Medulla oblongata (tissue), 1 donor: ENCODE measurements at regions not wholly inside any gene's neighbourhood (a gene's known extent, or its start where the extent isn't known, plus 50 kb on each side); places are given as distances from the start of the nearest gene placed in this dataset.
"Not testable (repeated sequence)": the region's sequence is repeated elsewhere in the genome, so short reads cannot be mapped to it uniquely, and the experiment has no call there.

ENCODE experiments used
- DNase-seq: peaks from one replicate; pipeline ENCODE4 v3.0.0-alpha.2; 2015; ENCODE audit errors: extremely low spot score

DNA sequence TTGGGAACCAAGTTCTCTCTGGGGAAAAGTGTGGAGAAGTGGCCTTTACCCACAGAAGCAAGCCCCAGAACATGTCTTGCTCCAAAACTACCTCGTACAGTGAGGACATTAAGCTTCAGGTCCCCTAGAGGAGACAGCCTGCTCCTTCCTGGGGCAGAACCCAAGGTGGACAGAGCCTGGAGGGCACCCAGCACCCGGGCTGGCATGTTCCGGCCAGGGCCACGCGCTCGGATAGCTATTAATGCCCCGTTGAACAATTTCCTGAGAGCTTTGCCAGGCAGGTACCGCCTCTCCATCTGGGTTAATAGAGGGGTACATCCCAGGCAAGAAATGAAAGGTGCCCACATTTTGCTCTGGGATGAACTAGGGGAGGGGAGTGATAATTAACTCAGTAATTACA is 169.0 kb upstream of the GRK3 start:
- DNase-seq: no peak

DNA sequence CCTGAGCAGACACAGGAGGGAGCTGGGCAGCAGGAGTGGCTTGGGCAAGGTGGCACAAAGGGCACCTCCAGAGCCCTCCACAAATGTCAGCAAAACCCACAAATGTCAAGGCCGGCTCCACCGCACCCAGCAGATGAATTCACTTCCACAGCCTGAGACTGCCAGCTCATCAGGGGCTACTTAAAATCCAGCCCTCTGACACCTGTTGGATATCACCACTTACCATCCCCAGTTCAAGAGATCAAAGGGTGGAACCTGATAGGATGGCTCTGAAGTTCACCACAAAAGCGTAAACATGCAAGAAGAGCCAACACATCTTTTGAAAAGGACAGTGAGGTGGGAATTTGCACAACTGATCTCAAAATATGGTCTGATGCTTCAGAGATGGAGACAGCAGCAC is 168.6 kb upstream of the GRK3 start:
- DNase-seq: no peak

GRCh38 chr22:25396615-25397200 is 167.8 kb upstream of the GRK3 start:
- no peak for DNase-seq

DNA sequence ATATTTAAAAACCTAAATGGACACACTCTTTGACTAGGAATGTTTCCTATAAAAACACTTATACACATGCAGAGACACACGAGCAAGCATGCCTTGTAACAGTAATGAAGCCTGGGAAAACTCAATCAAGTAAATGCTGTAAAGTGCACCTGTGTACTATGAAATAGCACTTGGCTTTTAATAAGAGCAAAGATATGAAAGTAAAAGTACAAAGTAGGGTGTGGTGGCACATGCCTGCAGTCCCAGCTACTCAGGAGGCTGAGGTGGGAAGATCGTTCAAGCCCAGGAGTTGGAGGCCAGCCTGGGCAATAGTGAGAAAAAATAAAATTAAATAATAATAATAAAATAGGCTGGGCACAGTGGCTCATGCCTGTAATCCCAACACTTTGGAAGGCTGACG is 166.9 kb upstream of the GRK3 start:
- no peak for DNase-seq

- DNase-seq: not testable (repeated sequence)
Observed at GRCh38 chr22:25398591-25399062, 165.8 kb upstream of the GRK3 start.

DNA sequence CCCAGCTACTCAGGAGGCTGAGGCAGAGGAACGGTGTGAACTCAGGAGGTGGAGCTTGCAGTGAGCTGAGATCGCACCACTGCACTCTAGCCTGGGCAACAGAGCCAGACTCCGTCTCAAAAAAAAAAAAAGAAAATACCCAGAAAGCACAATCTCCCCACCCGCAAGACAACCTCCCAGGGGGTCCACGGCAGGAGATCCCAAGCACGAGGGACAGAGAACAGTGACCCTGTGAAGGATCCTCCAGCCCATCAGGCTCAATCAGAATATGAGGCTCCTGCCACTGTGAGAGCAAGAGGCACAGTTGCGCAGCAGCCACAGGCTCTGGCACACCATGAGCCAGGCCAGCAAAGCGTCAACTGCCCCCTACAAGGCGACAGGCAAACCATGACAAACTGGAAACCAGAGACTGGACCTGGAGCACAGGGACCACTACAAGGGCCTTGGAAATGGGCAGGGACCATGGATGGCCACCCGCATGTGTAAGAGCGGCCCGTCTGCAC is 164.8 kb upstream of the GRK3 start:
- DNase-seq: no peak

DNA sequence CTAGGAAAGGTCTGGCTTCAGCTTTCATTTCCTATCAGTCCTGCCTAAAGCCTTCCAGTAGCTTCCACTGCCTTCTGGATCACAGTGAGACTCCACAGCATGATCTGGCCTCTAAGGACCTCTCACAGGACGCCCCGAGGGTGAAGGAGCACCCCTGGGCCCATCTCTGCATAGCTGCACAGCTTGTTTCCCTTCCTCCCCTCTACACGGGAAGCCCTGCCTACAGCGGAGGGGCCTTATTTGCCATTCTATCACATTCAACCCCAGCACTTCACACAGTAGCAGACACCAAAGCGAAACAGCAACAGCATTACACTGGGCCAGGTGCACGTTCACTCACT is 162.3 kb upstream of the GRK3 start:
- no peak for DNase-seq

DNA sequence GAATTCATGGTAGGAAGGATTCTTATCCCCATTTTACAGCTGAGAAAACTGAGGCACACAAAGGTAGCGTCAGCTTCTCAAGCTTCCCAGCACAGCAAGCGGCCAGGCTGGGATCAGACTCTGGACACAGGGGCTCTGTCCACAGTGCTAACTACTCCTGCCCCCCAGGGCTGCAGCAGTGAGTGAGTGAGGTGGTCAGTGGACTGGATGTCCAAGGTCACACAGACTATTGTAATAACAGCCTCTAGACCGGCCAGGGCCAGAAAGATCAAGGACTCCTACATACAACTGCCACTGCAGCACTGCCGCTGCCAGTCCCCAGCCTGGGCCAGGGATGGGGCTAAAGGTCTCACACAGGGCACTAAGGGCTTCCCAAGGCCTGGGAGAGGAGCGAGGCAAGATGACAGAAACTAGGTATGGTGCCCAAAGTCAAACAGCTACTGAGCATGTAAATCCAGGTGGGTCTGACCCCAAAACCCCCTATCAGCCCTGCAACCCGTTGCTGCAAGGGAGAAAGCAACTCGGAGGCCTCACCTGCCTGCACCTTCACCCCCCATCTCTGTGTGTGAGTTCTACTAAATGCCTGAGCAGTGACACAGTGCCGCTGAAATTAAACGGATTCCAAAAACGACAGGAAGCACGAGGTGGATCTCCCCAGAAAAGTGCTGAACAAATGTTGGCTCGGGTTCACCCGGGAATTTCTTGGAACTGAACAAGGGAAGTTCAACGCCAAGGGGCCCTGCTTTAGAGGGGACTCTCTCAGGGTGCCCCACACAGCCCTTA is 161.8 kb upstream of the GRK3 start:
- DNase-seq: peak; percentile 16

- DNase-seq: no peak
Observed at GRCh38 chr22:25403284-25403810, 161.1 kb upstream of the GRK3 start.

GRCh38 chr22:25403811-25404471 is 160.5 kb upstream of the GRK3 start:
- DNase-seq: peak; percentile 25

- no peak for DNase-seq
Observed at GRCh38 chr22:25404556-25404927, 159.9 kb upstream of the GRK3 start.

DNA sequence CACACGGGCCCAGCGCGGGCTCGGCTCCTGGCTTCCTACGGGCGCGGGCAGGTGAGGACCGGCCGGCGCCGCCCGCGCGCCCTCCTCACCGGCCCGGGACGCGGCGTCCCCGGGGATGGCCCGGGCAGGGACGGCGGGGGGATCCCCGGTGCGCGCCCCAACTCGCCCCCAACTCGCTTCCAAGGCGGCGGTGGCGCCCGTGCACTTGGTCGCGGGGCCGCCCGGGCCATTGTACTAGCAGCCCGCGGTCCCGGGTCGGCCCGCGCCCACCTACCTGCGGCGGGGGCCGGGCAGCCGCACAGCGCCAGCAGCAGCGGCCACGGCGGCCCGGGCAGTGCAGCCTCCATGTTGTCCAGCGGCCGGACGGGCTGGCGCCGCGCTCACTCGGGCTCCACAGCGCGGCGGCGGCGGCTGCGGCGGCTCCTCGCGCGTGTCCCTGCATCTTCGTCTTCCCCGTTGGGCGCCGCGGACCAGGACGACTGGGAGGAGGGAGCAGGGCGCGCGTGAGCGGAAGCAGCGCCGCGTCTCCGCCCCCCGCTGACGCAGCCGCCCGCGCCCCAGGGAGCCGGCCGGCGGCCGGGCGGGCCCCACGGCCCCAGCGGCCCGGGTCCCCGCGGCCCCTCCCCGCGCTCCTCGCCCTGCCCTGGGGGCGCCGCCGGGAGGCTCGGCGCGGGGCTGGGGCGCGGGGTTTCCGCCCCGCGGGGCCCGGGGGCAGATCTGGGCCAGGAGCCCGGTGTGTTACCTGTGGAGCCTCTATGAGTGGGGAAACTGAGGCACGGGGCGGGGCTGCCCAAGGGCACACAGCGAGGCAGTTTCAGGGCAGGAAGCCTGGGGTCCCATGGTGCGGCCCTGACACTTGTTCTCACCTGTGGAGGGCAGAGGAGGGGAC is 159.3 kb upstream of the GRK3 start:
- peak; percentile 70 for DNase-seq

GRCh38 chr22:25405841-25406509 is 158.5 kb upstream of the GRK3 start:
- no peak for DNase-seq

DNA sequence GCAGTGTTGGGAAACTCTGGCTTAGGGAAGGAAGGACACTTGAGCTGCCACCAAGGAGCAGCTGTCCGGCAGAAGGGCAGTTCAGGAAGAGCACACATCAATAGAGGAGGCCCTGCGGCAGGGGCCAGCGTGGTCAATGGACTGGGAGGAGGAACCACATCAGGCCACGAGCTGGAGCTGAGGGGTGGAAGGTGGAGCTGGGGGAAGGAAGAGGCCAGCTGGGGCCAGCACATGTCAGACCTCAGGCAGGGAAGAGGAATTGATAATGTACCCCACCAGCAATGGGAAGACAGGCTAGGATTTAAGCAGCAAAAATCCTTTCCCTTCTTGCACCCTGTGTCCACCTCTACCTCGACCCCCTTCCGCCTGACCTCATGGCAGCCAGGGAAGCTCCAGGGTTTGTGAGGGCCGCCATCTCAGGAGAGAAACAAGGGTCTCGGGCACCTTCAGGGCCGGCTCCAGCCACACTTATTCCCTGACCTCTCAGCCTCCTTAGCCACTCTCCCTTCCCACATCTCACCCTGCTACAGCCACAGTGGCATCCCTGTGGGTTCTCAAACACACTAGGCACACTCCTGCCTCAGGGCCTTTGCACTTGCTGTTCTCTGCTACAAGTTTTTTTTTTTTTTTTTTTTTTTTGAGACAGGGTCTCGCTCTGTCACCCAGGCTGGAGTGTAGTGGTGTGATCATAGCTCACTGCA is 157.8 kb upstream of the GRK3 start:
- peak; percentile 57 for DNase-seq

DNA sequence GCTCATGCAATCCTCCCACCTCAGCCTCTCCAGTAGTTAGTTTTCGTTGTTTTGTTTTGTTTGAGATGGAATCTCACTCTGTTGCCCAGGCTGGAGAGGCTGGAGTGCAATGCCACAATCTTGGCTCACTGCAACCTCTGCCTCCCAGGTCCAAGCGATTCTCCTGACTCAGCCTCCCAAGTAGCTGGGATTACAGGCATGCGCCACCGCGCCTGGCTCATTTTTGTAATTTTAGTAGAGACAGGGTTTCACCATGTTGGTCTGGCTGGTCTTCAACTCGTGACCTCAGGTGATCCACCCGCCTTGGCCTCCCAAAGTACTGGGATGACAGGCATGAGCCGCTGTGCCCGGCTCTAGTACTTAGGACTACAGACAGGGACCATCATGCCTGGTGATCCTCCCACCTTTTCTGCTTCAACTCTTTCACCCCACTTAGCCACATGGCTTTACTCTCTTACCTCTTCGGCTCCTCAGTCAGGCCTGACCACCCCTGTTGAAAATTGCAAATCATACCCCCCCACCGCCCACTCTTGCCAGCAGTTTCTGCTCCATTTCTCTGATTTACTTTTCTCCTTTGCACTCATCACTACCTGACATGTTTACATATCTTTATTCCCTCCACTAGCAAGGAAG is 157.1 kb upstream of the GRK3 start:
- DNase-seq: no peak

DNA sequence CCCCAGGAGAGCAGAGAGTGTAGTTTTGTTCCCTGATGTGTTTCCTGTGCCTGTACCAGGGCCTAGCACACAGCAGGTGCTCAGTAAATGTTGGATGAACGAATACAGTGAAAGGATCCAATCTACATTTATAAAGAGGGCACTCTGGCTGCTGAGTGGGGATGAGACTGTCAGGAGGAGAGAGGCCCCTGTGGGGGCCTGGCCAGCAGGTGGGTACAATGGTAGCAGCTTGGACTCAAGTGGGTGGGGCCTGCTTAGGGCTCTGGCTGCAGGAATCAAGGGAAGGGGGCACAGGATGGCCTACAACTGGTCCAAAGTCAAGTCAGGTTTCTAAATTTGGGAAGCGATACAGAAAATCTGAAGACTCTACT is 156.6 kb upstream of the GRK3 start:
- DNase-seq: no peak

DNA sequence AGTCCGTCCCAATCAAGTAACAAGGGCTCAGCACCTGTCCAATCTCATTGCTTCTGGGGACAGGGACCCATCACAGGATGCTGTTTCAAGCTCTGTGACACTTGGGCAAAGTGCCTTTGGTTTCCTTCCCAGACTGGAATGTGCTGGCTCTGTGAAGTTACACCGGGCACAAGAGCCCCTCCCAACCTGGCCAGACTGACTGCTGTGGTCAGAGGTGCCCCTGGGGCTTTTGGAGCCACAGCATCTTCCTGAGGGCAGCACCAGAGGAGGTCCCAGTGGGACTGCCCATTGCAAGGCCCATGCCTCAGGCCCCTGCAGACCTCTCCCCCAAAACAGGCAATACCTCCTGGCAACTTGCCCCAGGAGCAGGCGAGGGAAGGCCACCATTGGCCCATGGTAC is 155.2 kb upstream of the GRK3 start:
- DNase-seq: no peak

DNA sequence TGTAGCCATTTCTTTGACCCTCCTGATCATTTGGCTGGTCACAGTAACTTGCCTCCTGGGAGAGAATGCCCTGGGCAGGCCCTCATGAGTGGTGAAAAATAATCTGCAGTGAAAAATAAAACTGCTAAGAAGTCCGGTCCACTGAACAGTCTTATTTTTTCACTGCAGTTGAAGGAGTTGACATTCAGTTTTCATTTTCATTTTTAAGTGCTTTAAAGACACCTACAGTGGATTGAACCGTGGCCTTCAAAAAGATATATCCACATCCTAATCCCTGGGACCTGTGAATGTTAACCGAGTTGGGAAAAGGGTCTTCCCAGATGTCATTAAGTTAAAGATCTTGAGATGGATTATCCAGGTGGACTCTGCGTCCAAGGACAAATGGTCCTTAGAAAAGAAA is 153.6 kb upstream of the GRK3 start:
- DNase-seq: no peak

DNA sequence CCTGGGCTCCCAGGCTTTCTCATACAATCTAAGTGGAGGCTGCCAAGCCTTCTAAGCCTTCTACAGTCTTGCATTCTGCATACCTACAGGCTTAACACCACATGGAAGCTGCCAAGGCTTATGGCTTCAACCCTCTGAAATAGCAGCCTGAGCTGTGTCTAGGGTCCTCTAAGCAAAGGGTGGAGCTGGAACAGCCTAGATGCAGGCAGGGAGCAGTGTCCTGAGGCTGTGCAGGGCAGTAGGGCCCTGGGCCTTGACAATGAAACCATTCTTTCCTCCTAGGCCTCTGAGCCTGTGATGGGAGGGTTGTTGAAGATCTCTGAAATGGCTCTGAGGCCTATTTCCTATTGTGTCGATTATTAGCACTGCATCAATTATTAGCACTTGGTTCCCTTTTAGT is 150.9 kb upstream of the GRK3 start:
- no peak for DNase-seq

DNA sequence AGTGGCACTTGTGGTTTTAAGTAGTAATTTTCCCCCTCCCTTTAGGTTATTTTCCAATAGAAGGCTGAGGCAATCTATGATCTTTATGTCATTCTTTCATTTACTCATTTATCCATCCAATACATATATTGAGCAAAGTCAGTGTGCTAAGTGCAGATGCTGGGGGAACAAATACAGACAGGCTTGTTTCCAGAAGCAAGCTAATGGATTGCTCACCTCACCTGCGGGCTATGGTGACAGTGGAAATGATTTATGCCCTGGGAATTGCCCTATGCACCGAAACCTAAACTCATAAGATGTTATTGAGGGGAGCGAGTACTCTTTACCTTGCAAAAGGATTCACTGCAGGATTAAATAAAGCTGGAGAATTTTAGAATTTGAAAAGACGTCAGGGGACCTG is 148.7 kb upstream of the GRK3 start:
- not testable (repeated sequence) for DNase-seq
